Activated CD8-positive, alpha-beta T cell treated with anti-CD3 and anti-CD28 coated beads, Interleukin-2, amount 10 ng/mL, durations not matched to agents 7 days and 5 days (primary cell): ENCODE measurements at regions not wholly inside any gene's neighbourhood (a gene's known extent, or its start where the extent isn't known, plus 50 kb on each side); places are given as distances from the start of the nearest gene placed in this dataset.

Source experiments
- ATAC-seq: fragments of 150-1000 bp; cut with Tn5 transposase; one replicate; pipeline ENCODE4 v1.10.0; 2021; ENCODE audit warnings: moderate library complexity
- CTCF ChIA-PET: fragments of 350-600 bp; sonication (Branson Sonifier 250); formaldehyde crosslinking; loops from one replicate; lab custom pipeline; 2021; ENCODE audit warnings: antibody characterized with exemption; lab: Charles Lee
- POLR2A ChIA-PET: fragments of 350-600 bp; sonication (Branson Sonifier 250); formaldehyde crosslinking; loops from one replicate; lab custom pipeline; 2021; ENCODE audit warnings: antibody characterized with exemption; lab: Charles Lee
- DNase-seq: peaks from one replicate; pipeline ENCODE4 v3.0.0-alpha.2; 2020
- H3K27ac Mint-ChIP-seq: one replicate; pipeline ENCODE4 v1.8.0; 2021; ENCODE audit warnings: mild to moderate bottlenecking, mixed read lengths
- H3K27me3 Mint-ChIP-seq: one replicate; pipeline ENCODE4 v1.8.0; 2021; ENCODE audit warnings: low read depth, mixed read lengths
- H3K36me3 Mint-ChIP-seq: one replicate; pipeline ENCODE4 v1.8.0; 2021; ENCODE audit warnings: low read depth, mixed read lengths
- H3K4me1 Mint-ChIP-seq: one replicate; pipeline ENCODE4 v1.8.0; 2021; ENCODE audit warnings: low read depth, mixed read lengths
- H3K4me3 Mint-ChIP-seq: one replicate; pipeline ENCODE4 v1.8.0; 2021; ENCODE audit warnings: mild to moderate bottlenecking, mixed read lengths
- H3K9me3 Mint-ChIP-seq: one replicate; pipeline ENCODE4 v1.8.0; 2022; ENCODE audit warnings: mixed read lengths; ENCODE audit not compliant: insufficient read depth

GRCh38 chr6:104404377-104404776 is 455.3 kb downstream of the HACE1 start:
- POLR2A ChIA-PET, result no interaction called here
- ATAC-seq (no peak), DNase-seq (no peak)
- H3K36me3 Mint-ChIP-seq, result no peaks in the 10 kb centered on the region
- no peak overlapping the region for H3K27ac Mint-ChIP-seq
- no peaks in the 10 kb centered on the region for H3K27me3 Mint-ChIP-seq
- no peaks in the 10 kb centered on the region for H3K9me3 Mint-ChIP-seq
- H3K4me1 Mint-ChIP-seq, result no peaks in the 10 kb centered on the region
- CTCF ChIA-PET, result no interaction called here
- H3K4me3 Mint-ChIP-seq, result no peak overlapping the region

DNA sequence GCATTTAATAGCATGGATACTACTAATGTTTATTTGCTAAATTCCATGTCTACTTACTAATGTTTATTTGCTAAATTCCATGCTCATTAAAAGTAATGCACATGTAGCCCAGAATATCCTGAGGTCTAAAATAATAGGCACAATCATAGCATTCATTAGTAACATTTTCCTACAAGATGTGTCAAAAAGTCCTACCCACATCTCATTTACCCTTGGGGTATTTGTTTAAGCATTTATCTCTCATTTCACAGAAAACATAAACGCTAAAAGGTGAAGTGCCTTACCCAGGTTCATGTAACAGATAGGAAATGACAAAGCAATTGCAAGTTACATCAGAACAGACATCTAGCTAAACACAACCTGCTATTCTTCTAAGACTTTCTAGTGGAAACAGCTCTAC is 457.1 kb downstream of the HACE1 start:
- Mint-ChIP-seq H3K4me3 (no peak overlapping the region), H3K4me1 (no peaks in the 10 kb centered on the region), H3K36me3 (no peaks in the 10 kb centered on the region), H3K27ac (no peak overlapping the region), H3K27me3 (no peaks in the 10 kb centered on the region), H3K9me3 (no peaks in the 10 kb centered on the region)
- DNase-seq (no peak), ATAC-seq (no peak)
- ChIA-PET POLR2A (no interaction called here), CTCF (no interaction called here)

GRCh38 chr6:104401926-104402325 is 457.8 kb downstream of the HACE1 start:
- DNase-seq, result no peak
- no peak for ATAC-seq
- no peaks in the 10 kb centered on the region for H3K9me3 Mint-ChIP-seq
- no peaks in the 10 kb centered on the region for H3K27me3 Mint-ChIP-seq
- H3K36me3 Mint-ChIP-seq, result no peaks in the 10 kb centered on the region
- H3K4me1 Mint-ChIP-seq, result no peaks in the 10 kb centered on the region
- H3K4me3 Mint-ChIP-seq, result no peak overlapping the region
- no peak overlapping the region for H3K27ac Mint-ChIP-seq
- ChIA-PET POLR2A (no interaction called here), CTCF (no interaction called here)

GRCh38 chr6:104400844-104401243 is 458.9 kb downstream of the HACE1 start:
- H3K4me1 Mint-ChIP-seq, result no peaks in the 10 kb centered on the region
- no peak overlapping the region for H3K27ac Mint-ChIP-seq
- no peaks in the 10 kb centered on the region for H3K9me3 Mint-ChIP-seq
- no peaks in the 10 kb centered on the region for H3K36me3 Mint-ChIP-seq
- CTCF ChIA-PET, result no interaction called here
- no peaks in the 10 kb centered on the region for H3K27me3 Mint-ChIP-seq
- DNase-seq (no peak), ATAC-seq (no peak)
- POLR2A ChIA-PET, result no interaction called here
- H3K4me3 Mint-ChIP-seq, result no peak overlapping the region

DNA sequence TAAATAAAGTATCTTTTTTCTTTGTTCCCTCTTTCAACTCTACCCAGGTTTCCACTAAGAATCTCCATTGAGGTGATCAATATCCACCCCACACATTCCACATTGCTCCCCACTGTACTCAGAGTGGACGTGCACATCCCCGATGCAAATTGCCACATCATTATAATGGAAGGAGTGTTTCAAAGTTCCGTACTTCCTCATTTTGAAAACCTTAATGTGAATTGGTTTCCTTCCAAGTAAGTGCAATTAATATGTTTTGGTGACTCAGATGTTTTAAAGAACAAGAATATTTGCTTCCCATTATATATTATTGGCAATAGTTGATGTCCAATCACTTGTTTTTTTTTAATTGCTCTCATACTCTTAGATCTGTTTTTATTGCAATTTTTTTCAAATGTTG is 463.6 kb downstream of the HACE1 start:
- no peaks in the 10 kb centered on the region for H3K9me3 Mint-ChIP-seq
- H3K27ac Mint-ChIP-seq, result no peak overlapping the region
- DNase-seq, result no peak
- CTCF ChIA-PET, result no interaction called here
- H3K36me3 Mint-ChIP-seq, result no peaks in the 10 kb centered on the region
- no peaks in the 10 kb centered on the region for H3K4me1 Mint-ChIP-seq
- H3K27me3 Mint-ChIP-seq, result no peaks in the 10 kb centered on the region
- no peak for ATAC-seq
- POLR2A ChIA-PET, result no interaction called here
- no peak overlapping the region for H3K4me3 Mint-ChIP-seq

DNA sequence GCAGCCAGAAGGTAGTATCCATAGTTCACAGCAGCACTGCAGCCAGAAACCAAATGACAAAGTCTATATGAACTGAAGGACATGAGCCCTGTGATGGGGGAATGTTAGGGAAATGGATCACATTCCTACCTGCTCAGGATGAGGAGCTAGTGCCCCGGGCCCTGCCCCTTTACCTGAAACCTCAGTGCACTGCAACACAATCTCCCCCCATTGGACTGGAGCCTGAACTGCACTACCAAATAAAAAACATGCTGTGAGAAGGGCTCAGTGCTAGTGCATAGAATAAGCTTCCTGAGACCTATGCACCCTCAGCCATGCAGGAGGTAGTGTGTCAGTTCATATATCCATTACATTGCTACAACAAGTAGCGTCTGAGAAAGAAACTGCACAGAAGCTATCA is 477.8 kb downstream of the HACE1 start:
- H3K4me3 Mint-ChIP-seq, result no peak overlapping the region
- no peaks in the 10 kb centered on the region for H3K9me3 Mint-ChIP-seq
- ChIA-PET CTCF (no interaction called here), POLR2A (no interaction called here)
- no peaks in the 10 kb centered on the region for H3K27me3 Mint-ChIP-seq
- ATAC-seq (no peak), DNase-seq (no peak)
- H3K27ac Mint-ChIP-seq, result no peak overlapping the region
- H3K4me1 Mint-ChIP-seq, result no peaks in the 10 kb centered on the region
- no peaks in the 10 kb centered on the region for H3K36me3 Mint-ChIP-seq

- ATAC-seq (no peak), DNase-seq (no peak)
- Mint-ChIP-seq H3K4me1 (no peaks in the 10 kb centered on the region), H3K27ac (no peak overlapping the region), H3K27me3 (no peaks in the 10 kb centered on the region), H3K36me3 (no peaks in the 10 kb centered on the region), H3K9me3 (no peaks in the 10 kb centered on the region), H3K4me3 (no peak overlapping the region)
- CTCF ChIA-PET, result no interaction called here
- POLR2A ChIA-PET, result no interaction called here
Observed at GRCh38 chr6:104365451-104366234, 494.1 kb downstream of the HACE1 start.

DNA sequence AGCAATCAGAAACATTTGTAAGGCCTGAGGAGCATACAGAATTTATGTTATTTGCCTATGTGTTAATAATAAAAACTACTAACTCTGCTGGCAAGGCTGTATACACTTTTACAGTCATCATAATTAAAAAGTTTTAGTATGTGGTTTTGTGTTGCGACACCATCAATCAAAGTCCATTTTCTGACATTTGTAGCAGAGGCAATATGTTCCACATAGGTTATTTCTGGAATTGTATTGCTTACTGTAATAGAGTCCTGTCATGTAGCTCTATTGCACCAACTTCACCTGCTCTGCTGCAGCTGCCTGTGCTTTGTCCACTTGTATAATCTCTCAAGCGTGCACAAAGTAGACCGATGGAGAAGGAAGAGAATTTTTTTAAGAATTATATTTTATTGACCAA is 501.8 kb downstream of the HACE1 start:
- no peak overlapping the region for H3K27ac Mint-ChIP-seq
- no peak for DNase-seq
- H3K4me1 Mint-ChIP-seq, result no peaks in the 10 kb centered on the region
- CTCF ChIA-PET, result no interaction called here
- H3K4me3 Mint-ChIP-seq, result no peak overlapping the region
- no peaks in the 10 kb centered on the region for H3K36me3 Mint-ChIP-seq
- no peak for ATAC-seq
- no peaks in the 10 kb centered on the region for H3K27me3 Mint-ChIP-seq
- POLR2A ChIA-PET, result no interaction called here
- H3K9me3 Mint-ChIP-seq, result no peaks in the 10 kb centered on the region

DNA sequence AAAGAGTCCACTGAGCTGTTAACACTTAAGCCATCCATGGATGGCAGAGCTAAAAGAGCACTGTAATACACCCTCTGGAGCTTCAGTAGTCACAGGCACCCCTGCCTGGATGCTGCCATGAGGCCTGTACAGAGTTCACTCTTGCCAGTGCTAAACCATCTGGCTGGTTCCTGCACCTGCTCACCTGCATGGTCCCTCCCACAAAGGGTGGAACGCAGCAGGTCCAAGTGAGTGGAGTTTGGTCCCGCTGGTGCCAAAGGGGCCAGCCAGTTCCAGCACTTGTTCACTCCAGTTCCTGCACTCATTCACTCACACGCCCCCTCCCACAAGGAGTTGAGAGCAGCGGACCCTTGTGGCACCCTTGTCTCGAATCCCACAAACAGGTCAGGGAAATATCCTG is 503.5 kb downstream of the HACE1 start:
- H3K4me1 Mint-ChIP-seq, result no peaks in the 10 kb centered on the region
- H3K4me3 Mint-ChIP-seq, result no peak overlapping the region
- POLR2A ChIA-PET, result no interaction called here
- ATAC-seq, result no peak
- H3K36me3 Mint-ChIP-seq, result no peaks in the 10 kb centered on the region
- DNase-seq, result no peak
- no peak overlapping the region for H3K27ac Mint-ChIP-seq
- CTCF ChIA-PET, result no interaction called here
- H3K27me3 Mint-ChIP-seq, result no peaks in the 10 kb centered on the region
- H3K9me3 Mint-ChIP-seq, result no peaks in the 10 kb centered on the region

DNA sequence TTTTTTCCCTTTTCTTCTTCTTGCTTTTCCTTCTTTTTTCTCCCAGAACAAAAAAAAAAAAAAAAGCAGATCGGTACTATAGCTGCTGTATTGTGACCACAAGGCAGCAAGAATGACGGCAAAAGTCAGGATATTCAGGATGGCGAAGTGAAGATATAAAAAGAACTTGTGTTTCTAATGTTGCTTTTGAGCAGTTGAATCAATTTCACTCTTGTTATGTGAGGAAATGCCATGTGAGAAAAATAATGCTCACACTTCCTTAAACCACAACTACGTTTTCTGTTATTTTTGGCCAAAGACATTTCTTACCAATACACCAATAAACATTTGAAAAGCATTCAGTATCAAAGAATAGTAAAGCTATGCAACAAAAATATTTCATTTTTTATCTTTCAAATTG is 510.5 kb downstream of the HACE1 start:
- no peak for DNase-seq
- H3K9me3 Mint-ChIP-seq, result peaks cover 11% of the 10 kb centered on the region
- H3K36me3 Mint-ChIP-seq, result no peaks in the 10 kb centered on the region
- POLR2A ChIA-PET, result no interaction called here
- no peak overlapping the region for H3K4me3 Mint-ChIP-seq
- ATAC-seq, result no peak
- CTCF ChIA-PET, result no interaction called here
- no peaks in the 10 kb centered on the region for H3K4me1 Mint-ChIP-seq
- no peaks in the 10 kb centered on the region for H3K27me3 Mint-ChIP-seq
- H3K27ac Mint-ChIP-seq, result no peak overlapping the region

- Mint-ChIP-seq H3K9me3 (peaks cover 11% of the 10 kb centered on the region), H3K4me1 (no peaks in the 10 kb centered on the region), H3K27me3 (no peaks in the 10 kb centered on the region), H3K27ac (no peak overlapping the region), H3K4me3 (no peak overlapping the region), H3K36me3 (no peaks in the 10 kb centered on the region)
- ChIA-PET CTCF (no interaction called here), POLR2A (no interaction called here)
- no peak for DNase-seq
- ATAC-seq, result no peak
Observed at GRCh38 chr6:104344223-104344622, 515.5 kb downstream of the HACE1 start.

GRCh38 chr6:104332364-104332763 is 527.4 kb downstream of the HACE1 start:
- H3K27me3 Mint-ChIP-seq, result no peaks in the 10 kb centered on the region
- DNase-seq (no peak), ATAC-seq (no peak)
- no peak overlapping the region for H3K27ac Mint-ChIP-seq
- no peaks in the 10 kb centered on the region for H3K9me3 Mint-ChIP-seq
- H3K36me3 Mint-ChIP-seq, result no peaks in the 10 kb centered on the region
- H3K4me1 Mint-ChIP-seq, result no peaks in the 10 kb centered on the region
- ChIA-PET POLR2A (no interaction called here), CTCF (no interaction called here)
- H3K4me3 Mint-ChIP-seq, result no peak overlapping the region
